H1 (cell line): ENCODE measurements at regions not wholly inside any gene's neighbourhood (a gene's known extent, or its start where the extent isn't known, plus 50 kb on each side); places are given as distances from the start of the nearest gene placed in this dataset.

ENCODE experiments used
- CTCF ChIA-PET: fragments of 300-600 bp; sonication (Branson Sonifier 250); formaldehyde crosslinking; loops from one replicate; lab custom pipeline; 2021; ENCODE audit not compliant: partially characterized antibody; lab: Charles Lee
- POLR2A ChIA-PET: fragments of 300-600 bp; sonication (Branson Sonifier 250); formaldehyde crosslinking; loops from one replicate; lab custom pipeline; 2021; ENCODE audit warnings: inconsistent platforms; ENCODE audit not compliant: partially characterized antibody; lab: Charles Lee
- DNase-seq, 2 experiments: peaks; one replicate each; pipeline versions ENCODE4 v3.0.0 to v3.0.0-alpha.2; 2010 to 2022; ENCODE audit warnings: low spot score in 2 of 2, low read depth in 1 of 2, mixed read lengths in 1 of 2
- FAIRE-seq: peaks from 2 replicates; lab custom pipeline; 2011; peaks lifted over from hg19 to GRCh38; lab: Jason Lieb, UNC
- H2AFZ ChIP-seq: 2 replicates; pipeline ENCODE4 v1.8.1; 2012; ENCODE audit warnings: low read length, inconsistent platforms
- H2AK5ac ChIP-seq: 2 replicates; pipeline ENCODE4 v1.6.1; 2013; ENCODE audit warnings: low read depth, low read length
- H2BK120ac ChIP-seq: replicated peaks from 2 replicates; pipeline ENCODE3; 2013; ENCODE audit warnings: low read depth, low read length, inconsistent platforms
- H2BK12ac ChIP-seq: 2 replicates; pipeline ENCODE4 v1.6.1; 2013; ENCODE audit warnings: low read depth, low read length
- H2BK15ac ChIP-seq: 2 replicates; pipeline ENCODE4 v1.6.1; 2013; ENCODE audit warnings: low read length
- H2BK20ac ChIP-seq: 2 replicates; pipeline ENCODE4 v1.6.1; 2013; ENCODE audit warnings: low read length
- H2BK5ac ChIP-seq: 2 replicates; pipeline ENCODE4 v1.6.1; 2013; ENCODE audit warnings: low read depth, low read length
- H3K14ac ChIP-seq: 2 replicates; pipeline ENCODE4 v1.6.1; 2013; ENCODE audit warnings: inconsistent platforms; ENCODE audit not compliant: insufficient read length
- H3K18ac ChIP-seq: 2 replicates; pipeline ENCODE4 v1.6.1; 2013; ENCODE audit warnings: low read length; ENCODE audit errors: extremely low read depth
- H3K23ac ChIP-seq: 2 replicates; pipeline ENCODE4 v1.6.1; 2013; ENCODE audit warnings: inconsistent platforms; ENCODE audit not compliant: insufficient read length
- H3K23me2 ChIP-seq: 2 replicates; pipeline ENCODE4 v1.6.1; 2013; ENCODE audit warnings: low read depth, low read length
- H3K27ac ChIP-seq: 2 replicates; pipeline ENCODE4 v1.6.1; 2011; ENCODE audit warnings: low read depth, low read length, inconsistent platforms
- H3K27me3 ChIP-seq, 4 experiments: replicated peaks in 1 of 4; 1 replicate in 1 of 4; 2 replicates in 3 of 4; pipeline versions ENCODE4 v1.6.1 to v1.8.1; 2011 to 2013; ENCODE audit warnings: low read length in 3 of 4, mild to moderate bottlenecking in 3 of 4, inconsistent platforms in 2 of 4, mixed read lengths in 2 of 4, moderate library complexity in 1 of 4; ENCODE audit not compliant: control insufficient read depth in 3 of 4, insufficient read depth in 3 of 4; ENCODE audit errors: extremely low read depth in 1 of 4
- H3K36me3 ChIP-seq, 4 experiments: 2 replicates each; pipeline versions ENCODE4 v1.6.1 to v1.8.1; 2011 to 2013; ENCODE audit warnings: mild to moderate bottlenecking in 4 of 4, low read length in 3 of 4, moderate library complexity in 2 of 4, control low read depth in 1 of 4, inconsistent platforms in 1 of 4; ENCODE audit not compliant: insufficient read depth in 4 of 4, control insufficient read depth in 2 of 4
- H3K4ac ChIP-seq: replicated peaks from 2 replicates; pipeline ENCODE3; 2013; ENCODE audit warnings: low read length, low read depth, mixed read lengths, inconsistent platforms; ENCODE audit not compliant: insufficient read length
- H3K4me1 ChIP-seq, 4 experiments: replicated peaks in 1 of 4; 1 replicate in 1 of 4; 2 replicates in 3 of 4; pipeline versions ENCODE4 v1.6.1 to v1.8.1; 2011 to 2013; ENCODE audit warnings: low read length in 3 of 4, inconsistent platforms in 2 of 4, mixed read lengths in 1 of 4; ENCODE audit not compliant: insufficient read depth in 4 of 4, control insufficient read depth in 3 of 4
- H3K4me2 ChIP-seq, 2 experiments: 2 replicates each; pipeline versions ENCODE4 v1.6.1 to v1.8.1; 2011 to 2013; ENCODE audit warnings: low read depth in 2 of 2, low read length in 2 of 2, control low read depth in 1 of 2, inconsistent platforms in 1 of 2, mild to moderate bottlenecking in 1 of 2; ENCODE audit not compliant: insufficient read depth in 1 of 2
- H3K4me3 ChIP-seq, 4 experiments: fragments of 200-600, 300-600 bp in 1 of 4; sonication (generic), shearing (Covaris generic), sonication (Bioruptor Twin) in 1 of 4; 2 replicates each; pipeline versions ENCODE4 v1.5.1 to v1.8.1; 2011 to 2016; ENCODE audit warnings: low read length in 4 of 4, low read depth in 3 of 4, control low read depth in 2 of 4, inconsistent platforms in 2 of 4, mild to moderate bottlenecking in 2 of 4, mixed read lengths in 1 of 4, moderate library complexity in 1 of 4; ENCODE audit not compliant: insufficient read depth in 2 of 4; ENCODE audit errors: extremely low read depth in 1 of 4
- H3K56ac ChIP-seq: replicated peaks from 2 replicates; pipeline ENCODE3; 2013; ENCODE audit warnings: low read depth, mild to moderate bottlenecking, mixed read lengths, low read length, inconsistent platforms; ENCODE audit not compliant: insufficient read length
- H3K79me1 ChIP-seq: 2 replicates; pipeline ENCODE4 v1.6.1; 2013; ENCODE audit warnings: low read depth, low read length, control low read depth
- H3K79me2 ChIP-seq, 2 experiments: 2 replicates each; pipeline versions ENCODE4 v1.6.1 to v1.8.1; 2012 to 2013; ENCODE audit warnings: low read length in 2 of 2, mild to moderate bottlenecking in 2 of 2, inconsistent platforms in 1 of 2; ENCODE audit not compliant: insufficient read depth in 2 of 2, control insufficient read depth in 1 of 2
- H3K9ac ChIP-seq, 4 experiments: replicated peaks in 1 of 4; 1 replicate in 1 of 4; 2 replicates in 3 of 4; pipeline versions ENCODE4 v1.6.1 to v1.8.1; 2011 to 2013; ENCODE audit warnings: low read depth in 3 of 4, low read length in 3 of 4, control low read depth in 2 of 4, mild to moderate bottlenecking in 2 of 4, moderate library complexity in 2 of 4, inconsistent platforms in 1 of 4; ENCODE audit errors: extremely low read depth in 1 of 4
- H3K9me3 ChIP-seq, 2 experiments: 2 replicates each; pipeline versions ENCODE4 v1.6.1 to v1.8.1; 2012 to 2013; ENCODE audit warnings: mild to moderate bottlenecking in 2 of 2, moderate library complexity in 2 of 2, control low read depth in 1 of 2, inconsistent platforms in 1 of 2, low read depth in 1 of 2, low read length in 1 of 2, mixed read lengths in 1 of 2; ENCODE audit not compliant: insufficient read depth in 2 of 2
- H4K20me1 ChIP-seq, 2 experiments: replicated peaks in 1 of 2; 2 replicates each; pipeline versions ENCODE3 to v1.8.1; 2011 to 2013; ENCODE audit warnings: inconsistent platforms in 2 of 2, low read length in 2 of 2, mild to moderate bottlenecking in 1 of 2; ENCODE audit not compliant: insufficient read depth in 2 of 2, control insufficient read depth in 1 of 2
- H4K5ac ChIP-seq: 2 replicates; pipeline ENCODE4 v1.6.1; 2013; ENCODE audit warnings: low read length, low read depth, mixed read lengths, inconsistent platforms; ENCODE audit not compliant: insufficient read length
- H4K8ac ChIP-seq: 2 replicates; pipeline ENCODE4 v1.8.0; 2013; ENCODE audit warnings: mild to moderate bottlenecking, moderate library complexity, low read length, inconsistent platforms; ENCODE audit not compliant: insufficient read depth; ENCODE audit errors: extremely low read depth
- H4K91ac ChIP-seq: replicated peaks from 2 replicates; pipeline ENCODE3; 2013; ENCODE audit warnings: low read length, mixed read lengths, inconsistent platforms; ENCODE audit not compliant: insufficient read length
- BCL11A ChIP-seq, 2 experiments: IDR thresholded peaks; one replicate each; pipeline ENCODE4 v1.6.1; 2011; ENCODE audit warnings: low read depth in 2 of 2, low read length in 2 of 2, mild to moderate bottlenecking in 2 of 2
- CTBP2 ChIP-seq: IDR thresholded peaks from 2 replicates; pipeline ENCODE4 v1.7.0; 2011; ENCODE audit warnings: borderline replicate concordance, mild to moderate bottlenecking, moderate library complexity, mixed read lengths, low read length; ENCODE audit not compliant: insufficient read depth, insufficient read length
- FOSL1 ChIP-seq: IDR thresholded peaks from 2 replicates; pipeline ENCODE4 v1.6.1; 2011; ENCODE audit warnings: mild to moderate bottlenecking, low read depth, low read length, moderate library complexity; ENCODE audit not compliant: insufficient read depth
- GABPA ChIP-seq: IDR thresholded peaks from 2 replicates; pipeline ENCODE4 v1.6.1; 2011; ENCODE audit warnings: mild to moderate bottlenecking, low read length, moderate library complexity, borderline replicate concordance; ENCODE audit not compliant: insufficient read depth
- JUND ChIP-seq: IDR thresholded peaks from 2 replicates; pipeline ENCODE4 v1.6.1; 2011; ENCODE audit warnings: mild to moderate bottlenecking, improper control_type of control experiment, low read length
- MAX ChIP-seq: IDR thresholded peaks from 2 replicates; pipeline ENCODE4 v1.6.1; 2012; ENCODE audit warnings: inconsistent platforms
- POLR2A ChIP-seq, 2 experiments: IDR thresholded peaks; 1 replicate in 1 of 2; 2 replicates in 1 of 2; pipeline ENCODE4 v1.6.1; 2011; ENCODE audit warnings: low read depth in 2 of 2, low read length in 2 of 2, mild to moderate bottlenecking in 2 of 2; ENCODE audit errors: control extremely low read depth in 1 of 2
- SP4 ChIP-seq: IDR thresholded peaks from 2 replicates; pipeline ENCODE4 v1.6.1; 2012; ENCODE audit warnings: low read length, inconsistent platforms
- SUZ12 ChIP-seq: fragments of 200-600 bp; sonication (generic); IDR thresholded peaks from 2 replicates; pipeline ENCODE4 v1.6.1; 2012; ENCODE audit warnings: mild to moderate bottlenecking, inconsistent platforms, low read length, moderate library complexity, mixed read lengths
- TCF12 ChIP-seq: IDR thresholded peaks from 2 replicates; pipeline ENCODE4 v1.6.1; 2011; ENCODE audit warnings: low read depth, mild to moderate bottlenecking, low read length
- USF2 ChIP-seq: IDR thresholded peaks from 2 replicates; pipeline ENCODE4 v1.6.1; 2011; ENCODE audit warnings: low read length, improper control_type of control experiment
- ZNF274 ChIP-seq: IDR thresholded peaks from 2 replicates; pipeline ENCODE4 v1.7.0; 2012; ENCODE audit warnings: low read length, borderline replicate concordance; ENCODE audit errors: extremely low read depth
- WGBS, 2 experiments: shearing (Covaris generic) in 1 of 2; methylation state at CpG; one replicate each; pipeline versions ENCODE4 v1.1.6 to v1.1.7; 2013 to 2015; ENCODE audit warnings: low lambda C conversion rate in 2 of 2, mixed read lengths in 2 of 2, inconsistent platforms in 1 of 2, low coverage in 1 of 2, missing lambda C conversion rate in 1 of 2; ENCODE audit not compliant: insufficient replicate concordance in 2 of 2, insufficient coverage in 1 of 2, insufficient read length in 1 of 2; ENCODE audit errors: extremely low coverage in 1 of 2, missing lambda C conversion rate in 1 of 2; 5-methylcytosine and 5-hydroxymethylcytosine counted together

- Histone ChIP-seq H2BK120ac (no peak overlapping the region), H2BK5ac (no peak overlapping the region), H3K14ac (no peak overlapping the region), H4K20me1 (no peaks in the 10 kb centered on the region), H3K27ac (no peak overlapping the region), H3K4me1 (no peaks in the 10 kb centered on the region), H4K8ac (no peak overlapping the region), H3K56ac (no peak overlapping the region), H3K23ac (no peak overlapping the region), H3K18ac (no peak overlapping the region), H4K5ac (no peak overlapping the region), H3K27me3 (no peaks in the 10 kb centered on the region), H3K4me2 (no peak overlapping the region), H3K79me2 (no peaks in the 10 kb centered on the region), H2AFZ (no peak overlapping the region), H3K9ac (no peak overlapping the region), H2AK5ac (no peak overlapping the region), H3K36me3 (no peaks in the 10 kb centered on the region), H3K4me3 (no peak overlapping the region), H4K91ac (no peak overlapping the region), H2BK20ac (no peak overlapping the region), H2BK12ac (no peak overlapping the region), H3K23me2 (no peaks in the 10 kb centered on the region), H3K79me1 (no peaks in the 10 kb centered on the region), H2BK15ac (no peak overlapping the region), H3K4ac (no peak overlapping the region), H3K9me3 (no peaks in the 10 kb centered on the region)
- ChIA-PET CTCF (interaction anchor here (0.6 kb wide), 1 partner anchor 253 kb away, joined by 3 read pairs; no protein-coding TSS in a partner anchor), POLR2A (no interaction called here)
- WGBS, 2 experiments, result 78% methylated on average over 5 of the region's 5 CpGs; no CpG with 5 or more reads in 1 of the 2 experiments
- no peak for FAIRE-seq
- no peak for DNase-seq
- no peak for TF ChIP-seq TCF12
- TF ChIP-seq MAX, result no peak
- no peak for TF ChIP-seq BCL11A (IDR thresholded peaks at IDR 0.05; ENCODE audit: low read depth in 2 of 2, low read length in 2 of 2)
- TF ChIP-seq USF2, result no peak
- no peak for TF ChIP-seq SP4
- no peak for TF ChIP-seq JUND
- no peak for TF ChIP-seq SUZ12
- no peak for TF ChIP-seq GABPA
- no peak for TF ChIP-seq FOSL1
- TF ChIP-seq POLR2A (IDR thresholded peaks at IDR 0.05; ENCODE audit: control extremely low read depth in 1 of 2, low read depth in 2 of 2, low read length in 2 of 2), result no peak
- no peak for TF ChIP-seq ZNF274
- TF ChIP-seq CTBP2, result no peak
Measured at GRCh38 chr11:23311986-23312940, 452.0 kb upstream of the CCDC179 start.
